H1 (cell line): ENCODE measurements at regions not wholly inside any gene's neighbourhood (a gene's known extent, or its start where the extent isn't known, plus 50 kb on each side); places are given as distances from the start of the nearest gene placed in this dataset.

Experiments
- CTCF ChIA-PET: fragments of 300-600 bp; sonication (Branson Sonifier 250); formaldehyde crosslinking; loops from one replicate; lab custom pipeline; 2021; ENCODE audit not compliant: partially characterized antibody; lab: Charles Lee
- POLR2A ChIA-PET: fragments of 300-600 bp; sonication (Branson Sonifier 250); formaldehyde crosslinking; loops from one replicate; lab custom pipeline; 2021; ENCODE audit warnings: inconsistent platforms; ENCODE audit not compliant: partially characterized antibody; lab: Charles Lee
- DNase-seq, 2 experiments: peaks; one replicate each; pipeline versions ENCODE4 v3.0.0 to v3.0.0-alpha.2; 2010 to 2022; ENCODE audit warnings: low spot score in 2 of 2, low read depth in 1 of 2, mixed read lengths in 1 of 2
- FAIRE-seq: peaks from 2 replicates; lab custom pipeline; 2011; peaks lifted over from hg19 to GRCh38; lab: Jason Lieb, UNC
- H2AFZ ChIP-seq: 2 replicates; pipeline ENCODE4 v1.8.1; 2012; ENCODE audit warnings: low read length, inconsistent platforms
- H2AK5ac ChIP-seq: 2 replicates; pipeline ENCODE4 v1.6.1; 2013; ENCODE audit warnings: low read depth, low read length
- H2BK120ac ChIP-seq: replicated peaks from 2 replicates; pipeline ENCODE3; 2013; ENCODE audit warnings: low read depth, low read length, inconsistent platforms
- H2BK12ac ChIP-seq: 2 replicates; pipeline ENCODE4 v1.6.1; 2013; ENCODE audit warnings: low read depth, low read length
- H2BK15ac ChIP-seq: 2 replicates; pipeline ENCODE4 v1.6.1; 2013; ENCODE audit warnings: low read length
- H2BK20ac ChIP-seq: 2 replicates; pipeline ENCODE4 v1.6.1; 2013; ENCODE audit warnings: low read length
- H2BK5ac ChIP-seq: 2 replicates; pipeline ENCODE4 v1.6.1; 2013; ENCODE audit warnings: low read depth, low read length
- H3K14ac ChIP-seq: 2 replicates; pipeline ENCODE4 v1.6.1; 2013; ENCODE audit warnings: inconsistent platforms; ENCODE audit not compliant: insufficient read length
- H3K18ac ChIP-seq: 2 replicates; pipeline ENCODE4 v1.6.1; 2013; ENCODE audit warnings: low read length; ENCODE audit errors: extremely low read depth
- H3K23ac ChIP-seq: 2 replicates; pipeline ENCODE4 v1.6.1; 2013; ENCODE audit warnings: inconsistent platforms; ENCODE audit not compliant: insufficient read length
- H3K23me2 ChIP-seq: 2 replicates; pipeline ENCODE4 v1.6.1; 2013; ENCODE audit warnings: low read depth, low read length
- H3K27ac ChIP-seq: 2 replicates; pipeline ENCODE4 v1.6.1; 2011; ENCODE audit warnings: low read depth, low read length, inconsistent platforms
- H3K27me3 ChIP-seq, 4 experiments: replicated peaks in 1 of 4; 1 replicate in 1 of 4; 2 replicates in 3 of 4; pipeline versions ENCODE4 v1.6.1 to v1.8.1; 2011 to 2013; ENCODE audit warnings: low read length in 3 of 4, mild to moderate bottlenecking in 3 of 4, inconsistent platforms in 2 of 4, mixed read lengths in 2 of 4, moderate library complexity in 1 of 4; ENCODE audit not compliant: control insufficient read depth in 3 of 4, insufficient read depth in 3 of 4; ENCODE audit errors: extremely low read depth in 1 of 4
- H3K36me3 ChIP-seq, 4 experiments: 2 replicates each; pipeline versions ENCODE4 v1.6.1 to v1.8.1; 2011 to 2013; ENCODE audit warnings: mild to moderate bottlenecking in 4 of 4, low read length in 3 of 4, moderate library complexity in 2 of 4, control low read depth in 1 of 4, inconsistent platforms in 1 of 4; ENCODE audit not compliant: insufficient read depth in 4 of 4, control insufficient read depth in 2 of 4
- H3K4ac ChIP-seq: replicated peaks from 2 replicates; pipeline ENCODE3; 2013; ENCODE audit warnings: low read length, low read depth, mixed read lengths, inconsistent platforms; ENCODE audit not compliant: insufficient read length
- H3K4me1 ChIP-seq, 4 experiments: replicated peaks in 1 of 4; 1 replicate in 1 of 4; 2 replicates in 3 of 4; pipeline versions ENCODE4 v1.6.1 to v1.8.1; 2011 to 2013; ENCODE audit warnings: low read length in 3 of 4, inconsistent platforms in 2 of 4, mixed read lengths in 1 of 4; ENCODE audit not compliant: insufficient read depth in 4 of 4, control insufficient read depth in 3 of 4
- H3K4me2 ChIP-seq, 2 experiments: 2 replicates each; pipeline versions ENCODE4 v1.6.1 to v1.8.1; 2011 to 2013; ENCODE audit warnings: low read depth in 2 of 2, low read length in 2 of 2, control low read depth in 1 of 2, inconsistent platforms in 1 of 2, mild to moderate bottlenecking in 1 of 2; ENCODE audit not compliant: insufficient read depth in 1 of 2
- H3K4me3 ChIP-seq, 4 experiments: fragments of 200-600, 300-600 bp in 1 of 4; sonication (generic), shearing (Covaris generic), sonication (Bioruptor Twin) in 1 of 4; 2 replicates each; pipeline versions ENCODE4 v1.5.1 to v1.8.1; 2011 to 2016; ENCODE audit warnings: low read length in 4 of 4, low read depth in 3 of 4, control low read depth in 2 of 4, inconsistent platforms in 2 of 4, mild to moderate bottlenecking in 2 of 4, mixed read lengths in 1 of 4, moderate library complexity in 1 of 4; ENCODE audit not compliant: insufficient read depth in 2 of 4; ENCODE audit errors: extremely low read depth in 1 of 4
- H3K56ac ChIP-seq: replicated peaks from 2 replicates; pipeline ENCODE3; 2013; ENCODE audit warnings: low read depth, mild to moderate bottlenecking, mixed read lengths, low read length, inconsistent platforms; ENCODE audit not compliant: insufficient read length
- H3K79me1 ChIP-seq: 2 replicates; pipeline ENCODE4 v1.6.1; 2013; ENCODE audit warnings: low read depth, low read length, control low read depth
- H3K79me2 ChIP-seq, 2 experiments: 2 replicates each; pipeline versions ENCODE4 v1.6.1 to v1.8.1; 2012 to 2013; ENCODE audit warnings: low read length in 2 of 2, mild to moderate bottlenecking in 2 of 2, inconsistent platforms in 1 of 2; ENCODE audit not compliant: insufficient read depth in 2 of 2, control insufficient read depth in 1 of 2
- H3K9ac ChIP-seq, 4 experiments: replicated peaks in 1 of 4; 1 replicate in 1 of 4; 2 replicates in 3 of 4; pipeline versions ENCODE4 v1.6.1 to v1.8.1; 2011 to 2013; ENCODE audit warnings: low read depth in 3 of 4, low read length in 3 of 4, control low read depth in 2 of 4, mild to moderate bottlenecking in 2 of 4, moderate library complexity in 2 of 4, inconsistent platforms in 1 of 4; ENCODE audit errors: extremely low read depth in 1 of 4
- H3K9me3 ChIP-seq, 2 experiments: 2 replicates each; pipeline versions ENCODE4 v1.6.1 to v1.8.1; 2012 to 2013; ENCODE audit warnings: mild to moderate bottlenecking in 2 of 2, moderate library complexity in 2 of 2, control low read depth in 1 of 2, inconsistent platforms in 1 of 2, low read depth in 1 of 2, low read length in 1 of 2, mixed read lengths in 1 of 2; ENCODE audit not compliant: insufficient read depth in 2 of 2
- H4K20me1 ChIP-seq, 2 experiments: replicated peaks in 1 of 2; 2 replicates each; pipeline versions ENCODE3 to v1.8.1; 2011 to 2013; ENCODE audit warnings: inconsistent platforms in 2 of 2, low read length in 2 of 2, mild to moderate bottlenecking in 1 of 2; ENCODE audit not compliant: insufficient read depth in 2 of 2, control insufficient read depth in 1 of 2
- H4K5ac ChIP-seq: 2 replicates; pipeline ENCODE4 v1.6.1; 2013; ENCODE audit warnings: low read length, low read depth, mixed read lengths, inconsistent platforms; ENCODE audit not compliant: insufficient read length
- H4K8ac ChIP-seq: 2 replicates; pipeline ENCODE4 v1.8.0; 2013; ENCODE audit warnings: mild to moderate bottlenecking, moderate library complexity, low read length, inconsistent platforms; ENCODE audit not compliant: insufficient read depth; ENCODE audit errors: extremely low read depth
- H4K91ac ChIP-seq: replicated peaks from 2 replicates; pipeline ENCODE3; 2013; ENCODE audit warnings: low read length, mixed read lengths, inconsistent platforms; ENCODE audit not compliant: insufficient read length
- ASH2L ChIP-seq: fragments of 200-600, 300-600 bp; sonication (generic); IDR thresholded peaks from one replicate; pipeline ENCODE4 v1.7.1; 2017; ENCODE audit warnings: low read length
- CBX5 ChIP-seq: fragments of 300-800, 300-1000 bp; sonication (generic); IDR thresholded peaks from 2 replicates; pipeline ENCODE4 v1.7.1; 2016; ENCODE audit warnings: antibody characterized with exemption, low read length, low read depth
- CTCF ChIP-seq, 3 experiments: IDR thresholded peaks; 1 replicate in 2 of 3; 2 replicates in 1 of 3; pipeline versions ENCODE4 v1.5.1 to v1.6.1; 2011; ENCODE audit warnings: low read length in 3 of 3, mild to moderate bottlenecking in 3 of 3, inconsistent platforms in 2 of 3, low read depth in 1 of 3, moderate library complexity in 1 of 3; ENCODE audit not compliant: insufficient read depth in 1 of 3; ENCODE audit errors: control extremely low read depth in 1 of 3
- FOSL1 ChIP-seq: IDR thresholded peaks from 2 replicates; pipeline ENCODE4 v1.6.1; 2011; ENCODE audit warnings: mild to moderate bottlenecking, low read depth, low read length, moderate library complexity; ENCODE audit not compliant: insufficient read depth
- GTF2F1 ChIP-seq: IDR thresholded peaks from 2 replicates; pipeline ENCODE4 v1.6.1; 2012; ENCODE audit warnings: low read depth, low read length, improper control_type of control experiment, borderline replicate concordance
- JUND ChIP-seq: IDR thresholded peaks from 2 replicates; pipeline ENCODE4 v1.6.1; 2011; ENCODE audit warnings: mild to moderate bottlenecking, improper control_type of control experiment, low read length
- KDM4A ChIP-seq: IDR thresholded peaks from one replicate; pipeline ENCODE4 v1.7.1; 2012; ENCODE audit warnings: low read depth, mild to moderate bottlenecking, moderate library complexity, low read length, inconsistent platforms; ENCODE audit not compliant: severe bottlenecking
- MAX ChIP-seq: IDR thresholded peaks from 2 replicates; pipeline ENCODE4 v1.6.1; 2012; ENCODE audit warnings: inconsistent platforms
- POLR2A ChIP-seq, 2 experiments: IDR thresholded peaks; 1 replicate in 1 of 2; 2 replicates in 1 of 2; pipeline ENCODE4 v1.6.1; 2011; ENCODE audit warnings: low read depth in 2 of 2, low read length in 2 of 2, mild to moderate bottlenecking in 2 of 2; ENCODE audit errors: control extremely low read depth in 1 of 2
- SIN3A ChIP-seq, 2 experiments: IDR thresholded peaks in 1 of 2; conservative IDR thresholded peaks in 1 of 2; 2 replicates each; pipeline ENCODE4 v1.6.1; 2011 to 2012; ENCODE audit warnings: low read length in 2 of 2, improper control_type of control experiment in 1 of 2, low read depth in 1 of 2, mild to moderate bottlenecking in 1 of 2
- TCF12 ChIP-seq: IDR thresholded peaks from 2 replicates; pipeline ENCODE4 v1.6.1; 2011; ENCODE audit warnings: low read depth, mild to moderate bottlenecking, low read length
- WGBS, 2 experiments: shearing (Covaris generic) in 1 of 2; methylation state at CpG; one replicate each; pipeline versions ENCODE4 v1.1.6 to v1.1.7; 2013 to 2015; ENCODE audit warnings: low lambda C conversion rate in 2 of 2, mixed read lengths in 2 of 2, inconsistent platforms in 1 of 2, low coverage in 1 of 2, missing lambda C conversion rate in 1 of 2; ENCODE audit not compliant: insufficient replicate concordance in 2 of 2, insufficient coverage in 1 of 2, insufficient read length in 1 of 2; ENCODE audit errors: extremely low coverage in 1 of 2, missing lambda C conversion rate in 1 of 2; 5-methylcytosine and 5-hydroxymethylcytosine counted together

DNA sequence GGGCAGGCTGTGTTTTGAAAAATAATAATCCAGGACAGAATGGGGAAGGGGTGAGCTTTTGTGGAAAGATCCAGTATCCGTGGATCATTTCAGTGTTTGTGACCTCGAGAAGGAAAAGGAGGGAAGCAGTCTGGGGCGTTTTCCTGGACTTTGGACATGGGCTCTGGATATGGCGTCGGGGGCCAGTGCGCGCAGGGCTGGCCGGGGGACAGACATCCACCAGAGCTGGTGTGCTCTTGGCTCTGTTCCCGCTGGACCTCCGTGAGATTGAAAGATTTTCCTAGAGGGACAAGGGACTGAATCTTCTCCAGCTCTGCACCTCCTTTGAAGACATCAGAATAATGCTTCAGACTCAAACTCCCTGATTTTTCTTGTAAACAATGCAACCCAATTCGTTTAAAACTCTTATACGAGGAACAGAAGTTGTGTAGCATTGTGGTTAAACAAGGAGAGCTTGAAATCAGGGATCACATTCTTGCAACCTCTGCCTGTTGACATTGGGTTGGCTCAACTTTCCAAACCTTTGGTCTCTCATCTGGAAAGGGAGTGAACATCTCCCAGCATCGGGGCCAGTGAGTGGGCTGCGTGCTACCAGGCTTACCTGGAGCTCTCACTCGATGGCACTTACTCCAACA is 75.9 kb downstream of the C16orf95 start:
- H3K4me2 ChIP-seq, result no peak overlapping the region
- no peaks in the 10 kb centered on the region for H3K9me3 ChIP-seq
- ChIA-PET CTCF (interaction anchor here (0.8 to 3.4 kb wide), 6 partner anchors 12 to 178 kb away, joined by 3 to 20 read pairs (median 5); no protein-coding TSS in a partner anchor), POLR2A (no interaction called here)
- H4K8ac ChIP-seq, result no peak overlapping the region; the same call in 1 of the 2 replicates
- no peak overlapping the region for H3K23ac ChIP-seq
- no peak overlapping the region for H2BK12ac ChIP-seq
- peaks cover 5 to 15% (median 12%) of the 10 kb centered on the region in 4 experiments; a peak in 6 of 7 replicates for H3K4me1 ChIP-seq
- H4K91ac ChIP-seq, result no peak overlapping the region
- no peak for DNase-seq
- no peak overlapping the region for H2BK120ac ChIP-seq
- no peak overlapping the region for H2BK5ac ChIP-seq
- H3K27ac ChIP-seq, result no peak overlapping the region
- H4K5ac ChIP-seq, result no peak overlapping the region
- H3K4ac ChIP-seq, result no peak overlapping the region
- H3K14ac ChIP-seq, result no peak overlapping the region
- no peaks in the 10 kb centered on the region for H3K79me1 ChIP-seq
- no peaks in the 10 kb centered on the region for H4K20me1 ChIP-seq
- H2AK5ac ChIP-seq, result no peak overlapping the region
- H2BK15ac ChIP-seq, result no peak overlapping the region
- H3K23me2 ChIP-seq, result no peaks in the 10 kb centered on the region; the same call in 1 of the 2 replicates
- H3K9ac ChIP-seq, result no peak overlapping the region
- H3K18ac ChIP-seq, result no peak overlapping the region
- no peaks in the 10 kb centered on the region; a peak in 1 of 7 replicates for H3K27me3 ChIP-seq
- H2AFZ ChIP-seq, result no peak overlapping the region
- 87% methylated on average over 15 of the region's 15 CpGs; no CpG with 5 or more reads in 1 of the 2 experiments for WGBS, 2 experiments
- H2BK20ac ChIP-seq, result no peak overlapping the region
- H3K4me3 ChIP-seq, result no peak overlapping the region
- H3K56ac ChIP-seq, result no peak overlapping the region
- H3K79me2 ChIP-seq, result no peaks in the 10 kb centered on the region
- no peaks in the 10 kb centered on the region for H3K36me3 ChIP-seq
- FAIRE-seq, result no peak
- no peak for TF ChIP-seq JUND
- TF ChIP-seq FOSL1, result no peak
- TF ChIP-seq CBX5, result no peak
- no peak for TF ChIP-seq CTCF (IDR thresholded peaks at IDR 0.05; ENCODE audit: control extremely low read depth in 1 of 3, insufficient read depth in 1 of 3, low read depth in 1 of 3, low read length in 3 of 3)
- TF ChIP-seq MAX, result no peak
- no peak for TF ChIP-seq GTF2F1
- no peak for TF ChIP-seq SIN3A (conservative IDR thresholded peaks at IDR 0.05 in 1 of 2, IDR thresholded peaks at IDR 0.05 in 1 of 2; ENCODE audit: low read depth in 1 of 2, low read length in 2 of 2)
- no peak for TF ChIP-seq ASH2L
- no peak for TF ChIP-seq KDM4A
- TF ChIP-seq TCF12, result no peak
- no peak for TF ChIP-seq POLR2A (IDR thresholded peaks at IDR 0.05; ENCODE audit: control extremely low read depth in 1 of 2, low read depth in 2 of 2, low read length in 2 of 2)
